ENCODE measurements at regions not wholly inside any gene's neighbourhood (a gene's known extent, or its start where the extent isn't known, plus 50 kb on each side); places are given as distances from the start of the nearest gene placed in this dataset.

DNA sequence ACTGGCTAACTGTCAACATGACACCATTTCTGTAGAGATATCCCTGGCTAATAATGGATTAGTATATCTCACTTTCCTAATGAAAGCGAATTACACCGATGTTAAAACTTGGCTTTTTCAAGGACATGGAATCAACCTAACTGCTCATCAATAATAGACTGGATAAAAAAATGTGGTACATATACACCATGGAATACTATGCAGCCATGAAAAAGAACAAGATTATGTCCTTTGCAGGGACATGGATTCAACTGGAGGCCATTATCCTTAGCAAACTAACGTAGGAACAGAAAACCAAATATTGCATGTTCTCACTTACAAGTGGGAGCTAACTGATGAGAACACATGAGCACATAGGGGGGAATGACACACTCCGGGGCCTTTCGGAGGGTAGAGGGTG lies 62.6 kb downstream of the ZIC1 start:
- no peak overlapping the region for H3K9ac ChIP-seq (ENCODE audit: low read length in 5 of 5)
- no peak overlapping the region for H3K27ac ChIP-seq (ENCODE audit: low read depth, low read length)
- H3K9me3 ChIP-seq (ENCODE audit: control insufficient read depth in 5 of 5, low read length in 5 of 5), result no peaks in the 10 kb centered on the region
- no peaks in the 10 kb centered on the region for H3K4me1 ChIP-seq (ENCODE audit: control insufficient read depth in 5 of 5, insufficient read depth in 5 of 5, low read length in 5 of 5)
- H3K4me3 ChIP-seq (ENCODE audit: low read depth in 1 of 5, low read length in 5 of 5), result no peak overlapping the region
- no peaks in the 10 kb centered on the region for H3K27me3 ChIP-seq (ENCODE audit: control insufficient read depth in 5 of 5, insufficient read depth in 4 of 5, low read length in 5 of 5)
- no peaks in the 10 kb centered on the region for H3K36me3 ChIP-seq (ENCODE audit: control insufficient read depth in 5 of 5, insufficient read depth in 5 of 5, low read length in 5 of 5)

DNA sequence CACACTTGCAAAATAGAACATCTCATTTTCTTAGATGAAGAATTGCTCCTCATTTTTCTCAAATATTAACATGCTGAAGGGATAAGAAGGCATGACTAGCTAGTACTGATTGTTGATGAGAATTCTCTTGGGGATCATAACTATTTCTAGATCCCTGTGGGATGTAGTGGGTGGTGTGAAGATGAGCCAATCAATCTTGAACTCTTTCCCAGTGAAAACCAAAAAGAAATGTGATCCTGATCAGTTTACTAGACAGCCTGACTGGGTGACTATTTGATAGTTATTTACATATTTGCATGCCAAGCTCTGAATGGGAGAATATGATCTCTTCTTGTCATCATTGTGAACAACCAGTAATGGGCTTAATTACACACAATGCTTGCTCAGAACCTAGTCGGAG lies 63.7 kb downstream of the ZIC1 start:
- Histone ChIP-seq H3K9ac (ENCODE audit: low read length in 5 of 5) (no peak overlapping the region), H3K4me3 (ENCODE audit: low read depth in 1 of 5, low read length in 5 of 5) (no peak overlapping the region), H3K27me3 (ENCODE audit: control insufficient read depth in 5 of 5, insufficient read depth in 4 of 5, low read length in 5 of 5) (no peaks in the 10 kb centered on the region), H3K4me1 (ENCODE audit: control insufficient read depth in 5 of 5, insufficient read depth in 5 of 5, low read length in 5 of 5) (no peaks in the 10 kb centered on the region), H3K27ac (ENCODE audit: low read depth, low read length) (no peak overlapping the region), H3K36me3 (ENCODE audit: control insufficient read depth in 5 of 5, insufficient read depth in 5 of 5, low read length in 5 of 5) (no peaks in the 10 kb centered on the region), H3K9me3 (ENCODE audit: control insufficient read depth in 5 of 5, low read length in 5 of 5) (no peaks in the 10 kb centered on the region)

DNA sequence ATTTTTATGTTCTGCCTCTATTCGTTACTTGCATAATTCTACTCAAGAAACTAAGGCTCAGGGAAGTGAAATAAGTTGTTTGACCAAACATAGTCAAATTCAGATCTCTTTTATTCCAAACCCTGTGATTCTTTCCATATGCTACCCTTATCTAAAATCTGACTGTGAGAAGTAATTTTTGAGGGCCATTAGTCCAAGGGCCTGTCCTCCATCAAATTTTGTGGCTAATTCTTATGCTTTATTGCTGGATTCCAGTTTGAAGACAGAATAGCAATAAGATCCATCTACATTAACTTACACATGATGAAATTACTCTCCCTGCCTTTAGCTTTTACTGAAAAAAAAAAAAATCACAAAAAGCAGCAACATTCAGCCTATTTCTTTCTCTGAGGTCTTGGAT lies 74.0 kb downstream of the ZIC1 start:
- Histone ChIP-seq H3K4me3 (ENCODE audit: low read depth in 1 of 5, low read length in 5 of 5) (no peak overlapping the region), H3K27me3 (ENCODE audit: control insufficient read depth in 5 of 5, insufficient read depth in 4 of 5, low read length in 5 of 5) (no peaks in the 10 kb centered on the region), H3K4me1 (ENCODE audit: control insufficient read depth in 5 of 5, insufficient read depth in 5 of 5, low read length in 5 of 5) (no peaks in the 10 kb centered on the region), H3K9ac (ENCODE audit: low read length in 5 of 5) (no peak overlapping the region), H3K9me3 (ENCODE audit: control insufficient read depth in 5 of 5, low read length in 5 of 5) (no peaks in the 10 kb centered on the region), H3K27ac (ENCODE audit: low read depth, low read length) (no peak overlapping the region), H3K36me3 (ENCODE audit: control insufficient read depth in 5 of 5, insufficient read depth in 5 of 5, low read length in 5 of 5) (no peaks in the 10 kb centered on the region)

DNA sequence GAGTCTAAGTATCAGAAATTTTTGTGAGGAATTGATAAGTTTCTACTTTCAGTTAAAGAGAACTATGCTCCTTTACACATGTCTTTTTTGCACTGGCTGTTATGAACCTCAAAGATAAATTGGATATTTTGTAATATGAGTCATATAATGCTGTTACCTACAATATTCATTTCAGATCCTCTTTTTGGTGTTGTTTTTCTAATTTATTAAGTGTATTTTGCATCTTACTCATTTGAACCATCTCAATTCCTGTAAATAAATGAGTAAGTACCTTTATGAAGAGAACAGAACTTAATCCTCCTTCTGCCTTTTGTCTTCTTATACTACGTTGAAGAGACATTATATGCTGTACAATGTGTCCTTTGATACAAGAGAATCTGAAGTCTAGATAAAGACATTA lies 74.4 kb downstream of the ZIC1 start:
- H3K4me1 ChIP-seq (ENCODE audit: control insufficient read depth in 5 of 5, insufficient read depth in 5 of 5, low read length in 5 of 5), result no peaks in the 10 kb centered on the region
- no peak overlapping the region for H3K27ac ChIP-seq (ENCODE audit: low read depth, low read length)
- no peak overlapping the region for H3K9ac ChIP-seq (ENCODE audit: low read length in 5 of 5)
- no peaks in the 10 kb centered on the region for H3K27me3 ChIP-seq (ENCODE audit: control insufficient read depth in 5 of 5, insufficient read depth in 4 of 5, low read length in 5 of 5)
- H3K9me3 ChIP-seq (ENCODE audit: control insufficient read depth in 5 of 5, low read length in 5 of 5), result no peaks in the 10 kb centered on the region
- H3K4me3 ChIP-seq (ENCODE audit: low read depth in 1 of 5, low read length in 5 of 5), result no peak overlapping the region
- no peaks in the 10 kb centered on the region for H3K36me3 ChIP-seq (ENCODE audit: control insufficient read depth in 5 of 5, insufficient read depth in 5 of 5, low read length in 5 of 5)

DNA sequence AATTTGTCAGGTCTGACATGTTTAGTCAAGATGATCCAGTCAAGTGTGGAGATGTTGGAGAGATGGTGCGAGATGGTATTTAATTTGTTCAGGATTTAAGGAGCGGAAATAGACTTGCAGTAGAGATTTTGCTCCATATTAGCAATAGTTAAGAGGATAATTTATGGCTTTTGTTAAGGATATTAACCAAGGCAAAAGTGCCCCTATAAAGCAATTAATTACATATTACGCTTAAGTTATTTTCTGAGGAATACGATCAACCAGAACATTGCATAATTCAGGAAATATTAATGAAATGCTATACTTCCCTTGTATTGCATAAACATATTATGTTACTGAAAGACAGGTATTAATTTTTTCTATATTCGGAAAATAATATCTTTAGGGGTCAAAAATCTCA lies 83.9 kb downstream of the ZIC1 start:
- Histone ChIP-seq H3K27me3 (ENCODE audit: control insufficient read depth in 5 of 5, insufficient read depth in 4 of 5, low read length in 5 of 5) (no peaks in the 10 kb centered on the region), H3K9ac (ENCODE audit: low read length in 5 of 5) (no peak overlapping the region), H3K36me3 (ENCODE audit: control insufficient read depth in 5 of 5, insufficient read depth in 5 of 5, low read length in 5 of 5) (no peaks in the 10 kb centered on the region), H3K9me3 (ENCODE audit: control insufficient read depth in 5 of 5, low read length in 5 of 5) (no peaks in the 10 kb centered on the region), H3K4me1 (ENCODE audit: control insufficient read depth in 5 of 5, insufficient read depth in 5 of 5, low read length in 5 of 5) (no peaks in the 10 kb centered on the region), H3K4me3 (ENCODE audit: low read depth in 1 of 5, low read length in 5 of 5) (no peak overlapping the region), H3K27ac (ENCODE audit: low read depth, low read length) (no peak overlapping the region)

DNA sequence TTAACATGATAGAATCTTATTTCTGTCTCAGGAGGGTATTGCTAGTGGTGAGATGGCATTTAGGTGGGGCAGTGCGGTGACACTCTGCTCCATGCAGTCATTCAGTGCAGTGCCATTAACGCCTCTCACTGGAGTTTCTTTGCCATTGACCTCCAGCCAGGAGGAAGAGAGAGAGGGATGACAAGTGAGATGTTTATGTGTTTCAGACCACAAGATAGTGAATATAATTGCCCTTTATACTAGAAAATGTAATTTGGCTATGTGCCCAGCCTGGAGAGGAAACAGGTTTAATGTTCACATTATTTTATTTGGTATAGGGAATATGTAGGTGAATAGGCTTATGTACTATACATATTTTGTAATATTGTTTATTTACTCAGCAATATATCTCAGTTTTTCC lies 84.5 kb downstream of the ZIC1 start:
- Histone ChIP-seq H3K27ac (ENCODE audit: low read depth, low read length) (no peak overlapping the region), H3K27me3 (ENCODE audit: control insufficient read depth in 5 of 5, insufficient read depth in 4 of 5, low read length in 5 of 5) (no peaks in the 10 kb centered on the region), H3K9me3 (ENCODE audit: control insufficient read depth in 5 of 5, low read length in 5 of 5) (no peaks in the 10 kb centered on the region), H3K4me3 (ENCODE audit: low read depth in 1 of 5, low read length in 5 of 5) (no peak overlapping the region), H3K4me1 (ENCODE audit: control insufficient read depth in 5 of 5, insufficient read depth in 5 of 5, low read length in 5 of 5) (no peaks in the 10 kb centered on the region), H3K9ac (ENCODE audit: low read length in 5 of 5) (no peak overlapping the region), H3K36me3 (ENCODE audit: control insufficient read depth in 5 of 5, insufficient read depth in 5 of 5, low read length in 5 of 5) (no peaks in the 10 kb centered on the region)

DNA sequence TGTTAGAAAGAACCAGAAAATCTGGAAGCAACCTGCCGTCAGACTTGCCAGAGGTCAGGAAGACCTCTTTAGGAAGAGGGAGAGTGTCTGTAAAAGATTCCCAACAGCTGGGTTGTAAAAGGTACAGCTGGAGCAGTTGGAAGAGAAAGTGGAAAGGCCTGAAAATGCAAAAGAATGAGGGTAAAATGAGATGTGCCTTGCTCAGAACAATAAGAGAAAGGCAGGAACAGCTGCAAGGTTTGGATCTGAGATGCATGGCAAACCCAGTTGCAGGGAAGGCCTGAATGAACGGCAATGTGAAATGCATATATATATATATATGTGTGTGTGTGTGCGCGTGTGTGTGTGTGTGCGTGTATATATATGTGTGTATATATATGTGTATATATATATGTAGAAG lies 88.1 kb downstream of the ZIC1 start:
- no peaks in the 10 kb centered on the region for H3K9me3 ChIP-seq (ENCODE audit: control insufficient read depth in 5 of 5, low read length in 5 of 5)
- H3K4me1 ChIP-seq (ENCODE audit: control insufficient read depth in 5 of 5, insufficient read depth in 5 of 5, low read length in 5 of 5), result no peaks in the 10 kb centered on the region
- no peaks in the 10 kb centered on the region for H3K27me3 ChIP-seq (ENCODE audit: control insufficient read depth in 5 of 5, insufficient read depth in 4 of 5, low read length in 5 of 5)
- H3K36me3 ChIP-seq (ENCODE audit: control insufficient read depth in 5 of 5, insufficient read depth in 5 of 5, low read length in 5 of 5), result no peaks in the 10 kb centered on the region
- H3K9ac ChIP-seq (ENCODE audit: low read length in 5 of 5), result no peak overlapping the region
- H3K4me3 ChIP-seq (ENCODE audit: low read depth in 1 of 5, low read length in 5 of 5), result no peak overlapping the region
- no peak overlapping the region for H3K27ac ChIP-seq (ENCODE audit: low read depth, low read length)

DNA sequence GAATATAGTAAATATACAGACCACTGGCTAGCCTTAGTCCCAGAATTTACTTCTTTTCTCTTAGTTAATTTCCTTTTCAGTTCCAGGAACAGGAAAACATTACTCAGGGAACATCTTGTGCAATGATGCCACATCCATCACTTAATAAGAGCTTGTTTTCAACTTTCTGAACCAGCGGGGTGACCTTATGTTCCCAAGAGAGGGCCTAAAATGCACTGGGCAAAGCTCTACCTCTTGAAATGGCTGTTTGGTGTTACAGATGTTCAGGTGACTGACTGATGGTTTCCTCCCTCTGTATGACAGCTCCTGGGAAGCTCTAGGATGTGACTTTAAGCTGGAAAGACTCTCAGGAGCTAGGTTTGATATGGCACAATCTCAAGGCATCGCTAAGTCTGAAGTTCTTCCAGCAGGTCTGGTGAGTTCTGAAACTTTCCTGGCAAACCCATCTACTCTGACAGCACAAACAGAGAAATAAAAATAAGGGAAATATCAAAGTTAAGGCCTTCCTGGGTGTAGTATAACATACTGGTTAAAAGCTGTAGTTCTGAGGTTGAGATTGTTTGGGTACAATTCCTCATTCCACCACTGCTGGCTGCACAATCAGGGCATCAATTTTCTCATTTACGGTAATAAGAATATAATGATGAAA lies 98.6 kb downstream of the ZIC1 start:
- Histone ChIP-seq H3K36me3 (ENCODE audit: control insufficient read depth in 5 of 5, insufficient read depth in 5 of 5, low read length in 5 of 5) (no peaks in the 10 kb centered on the region), H3K27me3 (ENCODE audit: control insufficient read depth in 5 of 5, insufficient read depth in 4 of 5, low read length in 5 of 5) (no peaks in the 10 kb centered on the region), H3K4me3 (ENCODE audit: low read depth in 1 of 5, low read length in 5 of 5) (no peak overlapping the region), H3K27ac (ENCODE audit: low read depth, low read length) (no peak overlapping the region), H3K9me3 (ENCODE audit: control insufficient read depth in 5 of 5, low read length in 5 of 5) (no peaks in the 10 kb centered on the region), H3K4me1 (ENCODE audit: control insufficient read depth in 5 of 5, insufficient read depth in 5 of 5, low read length in 5 of 5) (no peaks in the 10 kb centered on the region), H3K9ac (ENCODE audit: low read length in 5 of 5) (no peak overlapping the region)

DNA sequence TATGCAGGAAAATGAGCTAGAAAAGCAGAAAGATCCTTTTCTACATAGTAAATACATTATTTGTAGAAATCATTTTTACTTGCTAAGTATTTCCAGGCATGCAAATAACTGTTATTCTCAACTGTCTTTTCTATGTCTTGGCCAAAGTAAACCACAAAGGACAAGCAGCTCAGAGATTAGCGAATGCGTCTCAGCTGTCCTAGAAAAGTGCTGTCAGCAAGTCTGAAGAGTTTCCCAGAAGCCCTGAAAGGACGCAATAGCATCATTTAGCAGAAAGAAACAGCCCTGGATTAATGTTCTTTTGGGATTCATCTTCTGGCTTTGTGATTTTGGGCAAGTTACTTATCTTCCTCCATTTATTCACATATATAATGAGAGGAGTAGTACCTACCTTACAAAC lies 100.3 kb downstream of the ZIC1 start:
- Histone ChIP-seq H3K36me3 (ENCODE audit: control insufficient read depth in 5 of 5, insufficient read depth in 5 of 5, low read length in 5 of 5) (no peaks in the 10 kb centered on the region), H3K4me1 (ENCODE audit: control insufficient read depth in 5 of 5, insufficient read depth in 5 of 5, low read length in 5 of 5) (no peaks in the 10 kb centered on the region), H3K27ac (ENCODE audit: low read depth, low read length) (no peak overlapping the region), H3K9me3 (ENCODE audit: control insufficient read depth in 5 of 5, low read length in 5 of 5) (no peaks in the 10 kb centered on the region), H3K9ac (ENCODE audit: low read length in 5 of 5) (no peak overlapping the region), H3K4me3 (ENCODE audit: low read depth in 1 of 5, low read length in 5 of 5) (no peak overlapping the region), H3K27me3 (ENCODE audit: control insufficient read depth in 5 of 5, insufficient read depth in 4 of 5, low read length in 5 of 5) (no peaks in the 10 kb centered on the region)

DNA sequence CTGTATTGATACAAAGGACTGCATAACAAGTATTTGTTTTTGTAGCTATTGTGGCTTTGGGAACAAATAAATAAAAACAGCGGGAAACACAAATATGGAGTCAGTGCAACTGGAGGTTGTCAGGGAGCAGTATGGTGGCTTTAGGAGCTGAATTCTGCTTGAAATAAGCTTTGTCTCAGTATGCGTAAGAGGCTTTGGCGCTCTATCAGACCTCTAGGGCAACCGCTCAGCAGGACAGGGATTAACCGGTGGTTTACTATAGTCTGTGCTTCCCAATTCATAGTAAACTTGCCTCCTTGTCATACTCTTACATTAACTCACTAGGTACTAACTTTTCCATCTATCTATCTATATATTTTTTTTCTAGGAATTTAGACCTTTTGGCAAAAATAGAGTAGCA lies 104.6 kb downstream of the ZIC1 start:
- Histone ChIP-seq H3K9ac (ENCODE audit: low read length in 5 of 5) (no peak overlapping the region), H3K27ac (ENCODE audit: low read depth, low read length) (no peak overlapping the region), H3K4me1 (ENCODE audit: control insufficient read depth in 5 of 5, insufficient read depth in 5 of 5, low read length in 5 of 5) (no peaks in the 10 kb centered on the region), H3K9me3 (ENCODE audit: control insufficient read depth in 5 of 5, low read length in 5 of 5) (no peaks in the 10 kb centered on the region), H3K36me3 (ENCODE audit: control insufficient read depth in 5 of 5, insufficient read depth in 5 of 5, low read length in 5 of 5) (no peaks in the 10 kb centered on the region), H3K4me3 (ENCODE audit: low read depth in 1 of 5, low read length in 5 of 5) (no peak overlapping the region), H3K27me3 (ENCODE audit: control insufficient read depth in 5 of 5, insufficient read depth in 4 of 5, low read length in 5 of 5) (no peaks in the 10 kb centered on the region)
